CD4-positive, alpha-beta T cell treated with Interleukin-15 for 1 hour (primary cell): ENCODE measurements at regions not wholly inside any gene's neighbourhood (a gene's known extent, or its start where the extent isn't known, plus 50 kb on each side); places are given as distances from the start of the nearest gene placed in this dataset.
A peak's percentile ranks its signal among the peaks of the same experiment; 100 is the strongest.
"Not testable (repeated sequence)": the region's sequence is repeated elsewhere in the genome, so short reads cannot be mapped to it uniquely, and the experiment has no call there.

Source experiments
- DNase-seq: peaks from one replicate; pipeline ENCODE4 v3.0.0-alpha.2; 2020

GRCh38 chr5:34096033-34096432 lies 53.0 kb upstream of the C1QTNF3 start:
- DNase-seq, result not testable (repeated sequence)

DNA sequence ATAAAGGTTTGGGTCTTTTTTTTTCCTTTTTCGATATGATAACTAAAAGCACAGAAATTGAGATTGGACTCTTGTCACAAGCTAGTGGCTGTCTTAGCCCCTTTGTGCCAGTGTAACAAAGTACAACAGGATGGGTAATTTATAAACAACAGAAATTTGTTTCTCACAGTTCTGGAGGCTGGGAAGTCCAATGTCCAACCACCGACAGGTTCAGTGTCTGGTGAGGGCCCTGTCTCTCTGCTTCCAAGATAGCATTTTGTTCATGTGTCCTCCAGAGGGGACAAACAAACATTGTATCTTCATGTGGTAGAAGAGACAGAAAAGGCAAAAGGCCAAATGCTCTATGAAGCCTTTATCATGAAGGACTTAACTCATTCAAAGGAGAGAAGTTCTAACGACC lies 56.9 kb upstream of the C1QTNF3 start:
- DNase-seq, result not testable (repeated sequence)

GRCh38 chr5:34101567-34101966 lies 58.6 kb upstream of the C1QTNF3 start:
- not testable (repeated sequence) for DNase-seq

DNA sequence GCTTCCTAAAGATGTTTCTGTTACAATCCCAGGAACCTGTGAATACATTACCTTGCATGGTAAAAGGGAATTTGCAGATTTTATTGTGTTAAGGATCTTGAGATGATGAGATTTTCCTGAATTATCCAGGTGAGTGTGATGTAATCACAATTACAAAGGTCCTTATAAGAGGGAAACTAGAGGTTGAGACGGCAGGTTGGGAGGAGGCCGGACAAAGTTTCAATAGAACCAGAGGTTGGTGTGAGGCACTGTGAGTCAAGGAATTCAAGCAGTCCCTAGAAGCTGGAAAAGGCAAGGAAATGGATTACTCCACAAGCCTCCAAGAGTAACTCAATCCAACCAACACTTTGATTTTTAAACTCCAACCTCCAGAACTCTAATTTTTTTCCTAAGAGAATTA lies 65.9 kb upstream of the C1QTNF3 start:
- DNase-seq, result not testable (repeated sequence)

DNA sequence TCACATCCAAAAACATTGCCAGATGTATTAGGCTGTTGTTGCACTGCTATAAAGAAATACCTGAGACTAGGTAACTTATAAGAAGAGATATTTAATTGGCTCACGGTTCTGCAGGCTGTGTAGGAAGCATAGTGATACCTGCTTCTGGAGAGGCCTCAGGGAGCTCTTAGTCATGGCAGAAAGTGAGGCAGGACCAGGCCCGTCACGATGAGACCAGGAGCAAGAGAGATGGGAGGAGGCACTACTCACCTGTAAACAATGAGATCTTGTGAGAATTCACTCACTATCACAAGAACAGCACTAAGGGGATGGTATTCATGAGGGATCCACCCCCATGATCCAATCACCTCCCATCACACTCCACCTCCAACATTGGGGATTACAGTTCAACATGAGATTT lies 81.3 kb upstream of the C1QTNF3 start:
- DNase-seq, result not testable (repeated sequence)

- not testable (repeated sequence) for DNase-seq
These were observed 82.3 kb upstream of the C1QTNF3 start for GRCh38 chr5:34125354-34125753.

- DNase-seq, result not testable (repeated sequence)
These were observed 83.7 kb upstream of the C1QTNF3 start for GRCh38 chr5:34126741-34127140.

DNA sequence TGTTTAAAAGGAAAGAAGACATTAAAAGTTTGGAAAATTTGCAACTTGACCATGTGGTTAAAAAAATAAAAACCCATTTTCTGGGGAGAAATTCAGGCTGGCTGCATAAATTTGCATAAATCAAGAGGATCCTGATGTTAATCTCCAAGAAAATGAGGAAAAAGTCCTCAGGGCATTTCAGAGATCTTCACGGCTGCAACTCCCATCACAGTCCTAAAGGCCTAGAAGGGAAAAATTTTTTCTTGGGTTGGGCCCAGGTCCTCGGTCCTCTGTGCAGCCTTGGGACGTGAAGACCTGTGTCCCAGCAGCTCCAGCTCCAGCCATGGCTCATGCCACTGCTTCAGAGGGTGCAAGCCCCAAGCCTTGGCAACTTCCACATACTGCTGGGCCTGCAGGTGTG lies 84.8 kb upstream of the C1QTNF3 start:
- DNase-seq, result not testable (repeated sequence)

DNA sequence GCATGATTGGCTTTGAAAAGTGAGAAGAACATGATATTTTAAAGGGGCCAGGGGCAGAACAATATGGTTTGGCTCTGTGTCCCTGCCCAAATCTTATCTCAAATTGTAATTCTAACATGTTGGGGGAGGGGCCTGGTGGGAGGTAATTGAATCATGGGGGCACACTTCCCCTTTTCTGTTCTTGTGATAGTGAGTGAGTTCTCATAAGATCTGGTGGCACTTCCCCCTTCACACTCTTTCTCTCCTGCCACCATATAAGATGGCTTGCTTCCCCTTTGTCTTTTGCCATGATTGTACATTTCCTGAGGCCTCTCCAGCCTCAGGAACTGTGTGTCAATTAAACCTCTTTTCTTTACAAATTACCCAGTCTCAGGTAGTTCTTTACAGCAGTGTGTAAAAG lies 85.9 kb upstream of the C1QTNF3 start:
- not testable (repeated sequence) for DNase-seq

- DNase-seq, result not testable (repeated sequence)
These were observed 112.0 kb upstream of the C1QTNF3 start for GRCh38 chr5:34154988-34155387.

- not testable (repeated sequence) for DNase-seq
These were observed 113.8 kb upstream of the C1QTNF3 start for GRCh38 chr5:34156703-34157414.

DNA sequence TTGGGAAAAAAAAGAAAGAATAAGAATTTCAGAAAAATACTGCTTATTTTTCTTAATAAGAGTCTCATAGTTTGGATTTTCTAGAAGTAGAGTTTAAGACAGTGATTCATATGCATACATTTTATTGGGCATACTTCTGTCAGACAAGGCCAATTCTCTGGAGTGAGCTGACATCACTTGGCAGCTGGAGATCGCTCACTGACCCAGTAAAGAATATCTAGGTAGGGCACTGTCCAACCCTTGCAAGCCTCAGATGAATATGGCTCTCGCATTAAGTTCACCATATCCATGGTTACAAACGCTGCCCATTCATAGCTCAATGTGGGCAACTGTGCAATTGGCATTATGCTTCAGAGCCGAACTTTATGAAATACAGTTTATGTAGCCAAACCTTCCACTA lies 117.9 kb upstream of the C1QTNF3 start:
- not testable (repeated sequence) for DNase-seq

DNA sequence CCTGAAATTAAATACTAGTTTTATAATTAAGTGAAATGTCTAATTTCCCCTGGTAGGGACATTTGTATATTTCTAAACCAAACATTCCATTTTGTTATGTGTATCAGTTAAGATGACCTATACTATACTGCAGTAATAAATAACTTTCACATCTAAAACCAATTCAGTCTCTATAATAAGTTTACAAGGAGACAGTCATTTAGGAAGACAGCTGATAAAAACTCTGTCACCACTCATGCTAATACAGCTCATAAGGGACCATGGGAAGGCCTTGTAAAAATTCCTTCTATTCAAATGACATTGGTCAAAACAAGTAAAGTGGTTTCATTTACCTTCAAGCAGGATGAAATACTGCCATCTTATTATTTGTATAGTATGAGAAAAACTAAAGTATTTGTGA lies 128.4 kb upstream of the C1QTNF3 start:
- not testable (repeated sequence) for DNase-seq

DNA sequence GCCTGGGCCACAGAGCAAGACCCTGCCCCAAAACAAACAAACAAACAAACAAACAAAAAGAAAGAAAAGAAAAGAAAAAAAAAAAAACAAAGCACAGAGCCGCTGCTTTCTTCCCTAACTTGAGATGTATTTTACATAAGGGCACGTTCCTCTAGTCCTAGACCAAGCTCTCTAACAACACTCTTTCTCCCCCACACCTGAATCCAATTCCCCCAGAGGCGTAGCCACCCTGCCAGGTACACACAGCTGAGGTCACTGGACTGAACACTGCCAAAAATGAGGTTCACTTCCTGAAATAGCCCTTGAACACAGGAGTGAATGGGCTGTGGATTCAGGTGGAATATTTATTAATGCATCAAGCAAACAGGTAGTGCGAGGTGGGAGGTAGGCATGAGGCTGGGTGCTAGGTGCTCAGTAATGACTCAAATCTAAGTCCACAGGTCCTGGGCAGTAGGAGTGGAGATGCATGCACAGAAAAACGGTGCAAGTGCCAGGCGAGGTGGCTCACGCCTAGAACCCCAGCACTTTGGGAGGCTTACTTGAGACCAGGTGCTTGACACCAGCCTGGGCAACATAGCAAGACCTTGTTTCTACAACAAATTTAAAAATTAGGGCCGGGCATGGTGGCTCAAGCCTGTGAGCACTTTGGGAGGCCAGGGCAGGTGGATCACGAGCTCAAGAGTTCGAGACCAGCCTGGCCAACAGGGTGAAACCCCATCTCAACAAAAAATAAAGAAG lies 136.6 kb upstream of the C1QTNF3 start:
- not testable (repeated sequence) for DNase-seq

DNA sequence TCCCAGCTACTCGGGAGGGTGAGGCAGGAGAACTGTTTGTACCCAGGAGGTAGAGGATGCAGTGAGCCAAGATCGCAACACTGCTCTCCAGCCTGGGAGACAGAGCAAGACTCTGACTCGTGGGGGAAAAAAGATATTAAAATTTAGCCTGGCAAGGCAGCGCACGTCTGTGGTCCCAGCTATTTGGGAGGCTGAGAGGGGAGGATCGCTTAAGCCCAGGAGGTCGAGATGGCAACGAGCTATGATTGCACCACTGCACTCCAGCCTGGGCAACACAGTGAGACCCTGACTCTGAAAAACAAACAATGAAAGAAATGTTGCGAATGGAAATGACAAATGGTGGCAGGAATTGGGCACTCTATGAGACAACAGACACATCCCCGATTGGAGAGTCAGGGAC lies 137.2 kb upstream of the C1QTNF3 start:
- not testable (repeated sequence) for DNase-seq

GRCh38 chr5:34180940-34181614 lies 138.1 kb upstream of the C1QTNF3 start:
- DNase-seq, result not testable (repeated sequence)

GRCh38 chr5:34185005-34185404 lies 142.0 kb upstream of the C1QTNF3 start:
- not testable (repeated sequence) for DNase-seq

DNA sequence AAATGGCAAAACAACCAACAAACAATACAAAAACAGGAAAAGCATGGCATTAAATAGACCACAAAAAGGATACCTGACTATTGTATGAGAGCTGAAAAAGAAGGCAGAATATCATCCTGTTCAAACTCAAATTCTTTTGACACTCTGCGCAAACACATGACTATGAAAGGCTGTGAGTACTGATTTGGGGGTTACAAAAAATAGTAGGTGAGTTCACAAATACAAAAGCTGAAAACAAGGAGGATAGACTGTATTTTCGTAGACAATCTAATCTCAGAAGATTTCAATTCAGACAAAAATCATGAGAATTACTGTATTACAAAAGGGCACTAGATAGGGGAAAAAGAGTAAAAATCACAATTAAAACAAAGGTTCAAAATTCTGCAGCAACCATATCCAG lies 142.6 kb upstream of the C1QTNF3 start:
- not testable (repeated sequence) for DNase-seq

GRCh38 chr5:34186108-34186507 lies 143.1 kb upstream of the C1QTNF3 start:
- not testable (repeated sequence) for DNase-seq

DNA sequence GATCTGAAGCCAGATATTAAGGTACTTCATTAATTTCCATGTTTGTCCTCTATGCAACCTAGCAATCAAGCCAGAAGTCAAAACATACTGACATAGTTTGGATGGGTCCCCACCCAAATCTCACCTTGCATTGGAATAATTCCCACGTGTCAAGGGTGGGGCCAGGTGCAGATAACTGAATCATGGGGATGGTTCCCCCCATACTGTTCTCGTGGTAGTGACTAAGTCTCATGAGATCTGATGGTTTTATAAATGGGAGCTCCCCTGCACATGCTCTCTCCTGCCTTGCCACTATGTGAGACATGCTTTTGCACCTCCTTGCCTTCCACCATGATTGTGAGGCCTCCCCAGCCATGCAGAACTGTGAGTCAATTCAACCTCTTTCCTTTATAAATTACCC lies 143.9 kb upstream of the C1QTNF3 start:
- DNase-seq, result not testable (repeated sequence)

GRCh38 chr5:34187441-34187840 lies 144.4 kb upstream of the C1QTNF3 start:
- DNase-seq, result not testable (repeated sequence)

GRCh38 chr5:34188001-34188822 lies 145.2 kb upstream of the C1QTNF3 start:
- DNase-seq, result peak; percentile 51

- peak; percentile 27 for DNase-seq
These were observed 146.2 kb upstream of the C1QTNF3 start for GRCh38 chr5:34189246-34189645.
